A673 (cell line): ENCODE measurements at regions not wholly inside any gene's neighbourhood (a gene's known extent, or its start where the extent isn't known, plus 50 kb on each side); places are given as distances from the start of the nearest gene placed in this dataset.

Experiments
- BruUV-seq: library from RNA; stranded (reverse); fragments of 400-500 nt; replicated peaks from 2 replicates; lab custom pipeline; 2021; lab: Mats Ljungman, UMichigan
- CTCF ChIA-PET: fragments of 300-600 bp; sonication (Branson Sonifier 250); formaldehyde crosslinking; loops from one replicate; lab custom pipeline; 2022; ENCODE audit warnings: antibody characterized with exemption; lab: Charles Lee
- POLR2A ChIA-PET: fragments of 300-600 bp; sonication (Branson Sonifier 250); formaldehyde crosslinking; loops from one replicate; lab custom pipeline; 2022; ENCODE audit warnings: antibody characterized with exemption; ENCODE audit not compliant: low non-redundant PET; lab: Charles Lee
- DNase-seq: peaks from one replicate; pipeline ENCODE4 v3.0.0-alpha.2; 2015; ENCODE audit warnings: low spot score
- H3K27ac ChIP-seq: fragments of 200-600 bp; sonication (generic); 2 replicates; pipeline ENCODE4 v1.5.1; 2016; ENCODE audit warnings: mixed run types, low read depth, mild to moderate bottlenecking, mixed read lengths, antibody characterized with exemption, low read length; ENCODE audit not compliant: poor library complexity, severe bottlenecking
- H3K27me3 ChIP-seq: fragments of 200-600 bp; sonication (generic); replicated peaks from 2 replicates; pipeline ENCODE4 v1.6.1; 2017; ENCODE audit warnings: mixed run types, low read depth, mild to moderate bottlenecking, mixed read lengths, antibody characterized with exemption, low read length; ENCODE audit not compliant: insufficient read depth, poor library complexity
- H3K36me3 ChIP-seq: fragments of 200-600 bp; sonication (generic); 2 replicates; pipeline ENCODE4 v1.6.1; 2016; ENCODE audit warnings: mixed run types, mild to moderate bottlenecking, mixed read lengths, antibody characterized with exemption, low read length; ENCODE audit not compliant: insufficient read depth, poor library complexity, severe bottlenecking
- H3K4me1 ChIP-seq: fragments of 200-600 bp; sonication (generic); 2 replicates; pipeline ENCODE4 v1.6.1; 2017; ENCODE audit warnings: mixed run types, mild to moderate bottlenecking, mixed read lengths, antibody characterized with exemption, low read length; ENCODE audit not compliant: insufficient read depth, poor library complexity, severe bottlenecking
- H3K4me3 ChIP-seq: fragments of 200-600 bp; sonication (generic); 2 replicates; pipeline ENCODE4 v1.5.1; 2016; ENCODE audit warnings: low read depth, mixed run types, mild to moderate bottlenecking, mixed read lengths, low read length; ENCODE audit not compliant: poor library complexity, severe bottlenecking
- H3K9me3 ChIP-seq: fragments of 200-600 bp; sonication (generic); 2 replicates; pipeline ENCODE4 v1.6.1; 2016; ENCODE audit warnings: mixed run types, low read depth, mild to moderate bottlenecking, mixed read lengths, antibody characterized with exemption, low read length; ENCODE audit not compliant: poor library complexity, severe bottlenecking
- CTCF ChIP-seq: fragments of 300-800, 200-600 bp; sonication (generic); conservative IDR thresholded peaks from 2 replicates; pipeline ENCODE4 v1.5.1; 2017; ENCODE audit warnings: low read depth, mild to moderate bottlenecking, antibody characterized with exemption, low read length, moderate library complexity, mixed read lengths
- EZH2 ChIP-seq: fragments of 200-600 bp; sonication (generic); IDR thresholded peaks from 2 replicates; pipeline ENCODE4 v1.6.1; 2017; ENCODE audit warnings: borderline replicate concordance, low read depth, mild to moderate bottlenecking, mixed read lengths, antibody characterized with exemption, low read length; ENCODE audit not compliant: poor library complexity, severe bottlenecking
- intact Hi-C: fragments of 100-400 bp; cut with micrococcal nuclease; formaldehyde crosslinking; loops from one replicate; pipeline ENCODE4 v1.10.0; 2022; ENCODE audit not compliant: unreplicated experiment

- intact Hi-C loops: no loop called here
- Histone ChIP-seq H3K4me1 (no peaks in the 10 kb centered on the region), H3K4me3 (no peak overlapping the region), H3K27me3 (no peaks in the 10 kb centered on the region), H3K27ac (no peak overlapping the region), H3K9me3 (no peaks in the 10 kb centered on the region), H3K36me3 (no peaks in the 10 kb centered on the region)
- CTCF ChIA-PET: no interaction called here
- DNase-seq: no peak
- no peak for TF ChIP-seq EZH2
- no TSS peak for BruUV-seq
- POLR2A ChIA-PET: no interaction called here
These were observed 1680.6 kb upstream of the RAG2 start for GRCh38 chr11:38278457-38279141.

- no peak overlapping the region for H3K4me3 ChIP-seq
- intact Hi-C loops: no loop called here
- CTCF ChIA-PET: no interaction called here
- BruUV-seq: no TSS peak
- no peak overlapping the region for H3K27ac ChIP-seq
- H3K36me3 ChIP-seq: no peaks in the 10 kb centered on the region
- no peak for TF ChIP-seq EZH2
- no peak for TF ChIP-seq CTCF
- POLR2A ChIA-PET: no interaction called here
- H3K27me3 ChIP-seq: no peaks in the 10 kb centered on the region
- H3K9me3 ChIP-seq: peaks cover 14% of the 10 kb centered on the region
- DNase-seq: peak; percentile 17
- no peaks in the 10 kb centered on the region for H3K4me1 ChIP-seq
These were observed 1676.0 kb upstream of the RAG2 start for GRCh38 chr11:38274031-38274430.

GRCh38 chr11:38272376-38272775, 1674.3 kb upstream of the RAG2 start:
- Histone ChIP-seq H3K27ac (no peak overlapping the region), H3K4me1 (no peaks in the 10 kb centered on the region), H3K9me3 (peaks cover 14% of the 10 kb centered on the region), H3K4me3 (no peak overlapping the region), H3K36me3 (no peaks in the 10 kb centered on the region), H3K27me3 (no peaks in the 10 kb centered on the region)
- BruUV-seq: no TSS peak
- intact Hi-C loops: no loop called here
- no peak for DNase-seq
- TF ChIP-seq CTCF (no peak), EZH2 (no peak)
- CTCF ChIA-PET: no interaction called here
- POLR2A ChIA-PET: no interaction called here

- Histone ChIP-seq H3K27me3 (no peaks in the 10 kb centered on the region), H3K27ac (no peak overlapping the region), H3K4me1 (no peaks in the 10 kb centered on the region), H3K36me3 (no peaks in the 10 kb centered on the region), H3K9me3 (peaks cover 17% of the 10 kb centered on the region), H3K4me3 (no peak overlapping the region)
- TF ChIP-seq EZH2: no peak
- no peak for TF ChIP-seq CTCF
- intact Hi-C loops: no loop called here
- no peak for DNase-seq
- no TSS peak for BruUV-seq
- CTCF ChIA-PET: no interaction called here
- POLR2A ChIA-PET: no interaction called here
These were observed 1668.7 kb upstream of the RAG2 start for GRCh38 chr11:38266691-38267090.
